ENCODE measurements at regions not wholly inside any gene's neighbourhood (a gene's known extent, or its start where the extent isn't known, plus 50 kb on each side); places are given as distances from the start of the nearest gene placed in this dataset.

DNA sequence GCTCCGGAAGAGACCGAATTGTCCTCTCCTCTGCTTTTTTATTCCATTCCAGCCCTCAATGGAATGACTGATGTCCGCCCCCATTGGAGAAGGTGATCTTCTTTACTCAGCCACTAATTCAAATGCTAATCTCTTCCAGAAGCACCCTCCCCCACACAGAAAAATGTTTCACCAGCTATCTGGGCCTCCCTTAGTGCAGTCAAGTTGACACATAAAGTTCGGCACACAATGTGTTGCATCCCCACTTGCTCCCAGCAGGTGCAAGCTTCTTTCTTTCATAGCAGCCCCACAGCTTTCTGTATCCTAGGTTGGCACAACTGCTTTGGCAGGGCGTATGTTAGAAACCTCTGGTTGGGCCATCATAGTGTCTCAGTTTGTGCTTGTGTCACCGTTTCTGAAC, 73.3 kb upstream of the TLR3 start:
- DNase-seq (no peak), ATAC-seq (ENCODE audit: low read depth) (no peak)
- no peak overlapping the region for H3K4me3 Mint-ChIP-seq
- intact Hi-C loops (cut with micrococcal nuclease): no loop called here
- H3K9me3 Mint-ChIP-seq: peaks cover 3% of the 10 kb centered on the region
- ChIA-PET POLR2A (no interaction called here), CTCF (no interaction called here)
- H3K27ac Mint-ChIP-seq: no peak overlapping the region
- peaks cover 3% of the 10 kb centered on the region for H3K27me3 Mint-ChIP-seq
- no peaks in the 10 kb centered on the region for H3K36me3 Mint-ChIP-seq (ENCODE audit: low read depth)
- no peaks in the 10 kb centered on the region for H3K4me1 Mint-ChIP-seq
- TF ChIP-seq, protein P1, sequence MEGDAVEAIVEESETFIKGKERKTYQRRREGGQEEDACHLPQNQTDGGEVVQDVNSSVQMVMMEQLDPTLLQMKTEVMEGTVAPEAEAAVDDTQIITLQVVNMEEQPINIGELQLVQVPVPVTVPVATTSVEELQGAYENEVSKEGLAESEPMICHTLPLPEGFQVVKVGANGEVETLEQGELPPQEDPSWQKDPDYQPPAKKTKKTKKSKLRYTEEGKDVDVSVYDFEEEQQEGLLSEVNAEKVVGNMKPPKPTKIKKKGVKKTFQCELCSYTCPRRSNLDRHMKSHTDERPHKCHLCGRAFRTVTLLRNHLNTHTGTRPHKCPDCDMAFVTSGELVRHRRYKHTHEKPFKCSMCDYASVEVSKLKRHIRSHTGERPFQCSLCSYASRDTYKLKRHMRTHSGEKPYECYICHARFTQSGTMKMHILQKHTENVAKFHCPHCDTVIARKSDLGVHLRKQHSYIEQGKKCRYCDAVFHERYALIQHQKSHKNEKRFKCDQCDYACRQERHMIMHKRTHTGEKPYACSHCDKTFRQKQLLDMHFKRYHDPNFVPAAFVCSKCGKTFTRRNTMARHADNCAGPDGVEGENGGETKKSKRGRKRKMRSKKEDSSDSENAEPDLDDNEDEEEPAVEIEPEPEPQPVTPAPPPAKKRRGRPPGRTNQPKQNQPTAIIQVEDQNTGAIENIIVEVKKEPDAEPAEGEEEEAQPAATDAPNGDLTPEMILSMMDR (IDR thresholded peaks at IDR 0.05): no peak

DNA sequence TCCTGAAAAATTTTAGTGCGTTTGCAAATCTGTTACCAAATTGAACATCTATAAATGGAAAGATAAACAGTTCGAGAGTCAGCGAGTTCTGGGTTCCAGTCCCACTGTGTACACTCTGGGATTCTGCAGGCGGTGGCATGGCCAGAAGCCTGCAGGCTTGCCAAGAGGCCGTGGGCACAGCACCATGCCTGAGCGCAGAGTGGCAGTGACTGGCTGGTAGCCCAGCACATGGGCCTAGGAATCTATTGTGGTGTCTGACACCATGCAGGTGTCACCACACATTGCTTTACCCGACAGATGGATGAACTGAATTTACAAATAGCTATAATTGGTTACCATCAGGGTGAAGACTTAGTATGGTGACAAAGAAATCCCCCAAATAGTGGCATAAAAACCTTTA, 71.7 kb upstream of the TLR3 start:
- ATAC-seq (ENCODE audit: low read depth) (no peak), DNase-seq (no peak)
- intact Hi-C loops (cut with micrococcal nuclease): no loop called here
- CTCF ChIA-PET: no interaction called here
- POLR2A ChIA-PET: no interaction called here
- TF ChIP-seq, protein P1 (IDR thresholded peaks at IDR 0.05): no peak
- no peak overlapping the region for H3K4me3 Mint-ChIP-seq
- no peaks in the 10 kb centered on the region for H3K4me1 Mint-ChIP-seq
- H3K9me3 Mint-ChIP-seq: peaks cover 3% of the 10 kb centered on the region
- H3K36me3 Mint-ChIP-seq (ENCODE audit: low read depth): no peaks in the 10 kb centered on the region
- peaks cover 3% of the 10 kb centered on the region for H3K27me3 Mint-ChIP-seq
- H3K27ac Mint-ChIP-seq: no peak overlapping the region

DNA sequence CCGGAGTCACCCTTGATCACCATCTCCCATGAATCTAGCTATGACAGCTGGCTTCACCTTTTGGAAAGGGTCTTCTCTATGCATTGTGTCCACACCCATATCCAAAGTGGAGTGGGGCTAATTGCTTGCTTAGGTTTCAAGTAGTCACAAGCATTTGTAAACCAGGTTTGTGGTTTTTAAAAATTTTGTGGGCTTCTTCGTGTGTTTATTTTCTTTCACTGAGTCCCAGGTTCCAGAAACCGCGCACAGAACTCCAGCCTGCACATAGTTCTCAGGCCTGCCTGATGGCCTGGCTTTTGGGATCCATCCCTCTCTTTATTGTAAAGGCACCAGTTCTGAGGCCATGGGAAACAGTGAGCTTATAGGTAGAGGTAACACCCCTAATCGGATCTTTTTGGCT, 70.2 kb upstream of the TLR3 start:
- POLR2A ChIA-PET: no interaction called here
- no peak for ATAC-seq (ENCODE audit: low read depth)
- H3K9me3 Mint-ChIP-seq: peaks cover 3% of the 10 kb centered on the region
- intact Hi-C loops (cut with micrococcal nuclease): no loop called here
- TF ChIP-seq, protein P1 (IDR thresholded peaks at IDR 0.05): no peak
- H3K4me3 Mint-ChIP-seq: no peak overlapping the region
- CTCF ChIA-PET: no interaction called here
- no peaks in the 10 kb centered on the region for H3K36me3 Mint-ChIP-seq (ENCODE audit: low read depth)
- no peak overlapping the region for H3K27ac Mint-ChIP-seq
- H3K27me3 Mint-ChIP-seq: peaks cover 3% of the 10 kb centered on the region
- DNase-seq: no peak
- no peaks in the 10 kb centered on the region for H3K4me1 Mint-ChIP-seq

DNA sequence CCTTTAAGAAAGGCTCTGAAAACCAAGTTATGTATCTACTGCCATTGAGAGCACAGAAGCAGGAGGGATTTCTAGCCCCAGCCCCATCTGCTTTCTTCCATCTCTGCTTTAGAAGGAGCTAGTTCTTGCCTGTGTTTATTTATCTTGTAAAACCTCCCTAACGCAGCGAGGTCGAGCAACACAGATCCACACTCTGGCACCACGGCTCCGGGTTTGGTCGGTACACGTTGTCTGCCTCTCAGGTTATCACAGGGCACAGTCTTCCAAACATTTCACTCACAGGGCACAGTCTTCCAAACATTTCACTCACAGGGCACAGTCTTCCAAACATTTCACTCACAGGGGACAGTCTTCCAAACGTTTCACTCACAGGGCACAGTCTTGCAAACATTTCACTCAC, 69.7 kb upstream of the TLR3 start:
- intact Hi-C loops (cut with micrococcal nuclease): no loop called here
- ChIA-PET CTCF (no interaction called here), POLR2A (no interaction called here)
- Mint-ChIP-seq H3K4me1 (no peaks in the 10 kb centered on the region), H3K27me3 (no peaks in the 10 kb centered on the region), H3K9me3 (peaks cover 3% of the 10 kb centered on the region), H3K27ac (no peak overlapping the region), H3K36me3 (ENCODE audit: low read depth) (no peaks in the 10 kb centered on the region), H3K4me3 (no peak overlapping the region)
- TF ChIP-seq, protein P1 (IDR thresholded peaks at IDR 0.05): no peak
- DNase-seq (no peak), ATAC-seq (ENCODE audit: low read depth) (no peak)

DNA sequence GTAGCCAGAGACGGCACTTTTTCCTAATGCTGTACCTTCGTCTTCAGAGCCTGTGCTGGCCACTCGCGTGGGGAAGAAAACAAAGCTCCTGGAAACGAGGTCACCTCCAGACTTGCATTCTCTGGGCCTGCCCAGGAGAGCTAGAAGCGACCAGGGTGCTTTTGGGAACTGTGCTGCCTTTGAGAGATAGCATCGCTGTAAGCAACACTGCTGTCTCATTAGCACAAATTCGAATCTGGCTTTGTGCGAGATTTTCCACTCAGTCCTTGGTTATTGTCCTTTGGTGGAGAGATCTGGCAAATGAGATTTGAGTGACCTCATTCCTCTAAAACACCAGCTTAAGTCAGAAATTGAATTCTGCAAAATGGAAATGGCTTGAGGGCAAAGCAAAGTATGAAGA, 66.1 kb upstream of the TLR3 start:
- ATAC-seq (ENCODE audit: low read depth) (no peak), DNase-seq (no peak)
- no peak overlapping the region for H3K27ac Mint-ChIP-seq
- POLR2A ChIA-PET: no interaction called here
- CTCF ChIA-PET: no interaction called here
- H3K4me3 Mint-ChIP-seq: no peak overlapping the region
- H3K27me3 Mint-ChIP-seq: peaks cover 3% of the 10 kb centered on the region
- intact Hi-C loops (cut with micrococcal nuclease): no loop called here
- TF ChIP-seq, protein P1 (IDR thresholded peaks at IDR 0.05): no peak
- no peaks in the 10 kb centered on the region for H3K36me3 Mint-ChIP-seq (ENCODE audit: low read depth)
- H3K4me1 Mint-ChIP-seq: no peaks in the 10 kb centered on the region
- H3K9me3 Mint-ChIP-seq: no peaks in the 10 kb centered on the region

All from activated B cell treated with CpG ODN at 0.5 μM for 24 hours (primary cell).